ENCODE measurements at regions not wholly inside any gene's neighbourhood (a gene's known extent, or its start where the extent isn't known, plus 50 kb on each side); places are given as distances from the start of the nearest gene placed in this dataset.

DNA sequence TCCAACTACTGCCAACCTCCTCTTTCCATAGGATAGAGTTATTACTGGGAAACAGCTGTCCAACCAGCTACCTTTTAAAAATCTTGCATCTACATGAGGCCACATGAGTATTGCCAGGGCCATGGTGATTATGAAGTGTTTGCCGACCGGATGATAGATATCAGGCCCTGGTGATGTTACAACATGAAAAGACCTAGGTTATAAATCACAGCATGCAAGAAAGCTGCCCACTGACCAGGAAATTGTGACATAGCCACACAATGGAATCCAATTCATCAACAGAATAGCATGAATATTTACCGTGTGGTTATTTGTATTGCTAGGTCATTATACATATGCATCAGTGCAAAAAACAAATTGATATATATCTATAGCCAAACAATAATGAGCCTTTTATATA is 517.0 kb downstream of the INHBA start:
- TF ChIP-seq, protein P1, sequence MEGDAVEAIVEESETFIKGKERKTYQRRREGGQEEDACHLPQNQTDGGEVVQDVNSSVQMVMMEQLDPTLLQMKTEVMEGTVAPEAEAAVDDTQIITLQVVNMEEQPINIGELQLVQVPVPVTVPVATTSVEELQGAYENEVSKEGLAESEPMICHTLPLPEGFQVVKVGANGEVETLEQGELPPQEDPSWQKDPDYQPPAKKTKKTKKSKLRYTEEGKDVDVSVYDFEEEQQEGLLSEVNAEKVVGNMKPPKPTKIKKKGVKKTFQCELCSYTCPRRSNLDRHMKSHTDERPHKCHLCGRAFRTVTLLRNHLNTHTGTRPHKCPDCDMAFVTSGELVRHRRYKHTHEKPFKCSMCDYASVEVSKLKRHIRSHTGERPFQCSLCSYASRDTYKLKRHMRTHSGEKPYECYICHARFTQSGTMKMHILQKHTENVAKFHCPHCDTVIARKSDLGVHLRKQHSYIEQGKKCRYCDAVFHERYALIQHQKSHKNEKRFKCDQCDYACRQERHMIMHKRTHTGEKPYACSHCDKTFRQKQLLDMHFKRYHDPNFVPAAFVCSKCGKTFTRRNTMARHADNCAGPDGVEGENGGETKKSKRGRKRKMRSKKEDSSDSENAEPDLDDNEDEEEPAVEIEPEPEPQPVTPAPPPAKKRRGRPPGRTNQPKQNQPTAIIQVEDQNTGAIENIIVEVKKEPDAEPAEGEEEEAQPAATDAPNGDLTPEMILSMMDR (conservative IDR thresholded peaks at IDR 0.05 in 1 of 2, IDR thresholded peaks at IDR 0.05 in 1 of 2; ENCODE audit: extremely low read depth in 1 of 2, insufficient read depth in 1 of 2, low read depth in 1 of 2, low read length in 2 of 2): no peak
- TF ChIP-seq EZH2 (IDR thresholded peaks at IDR 0.05; ENCODE audit: borderline replicate concordance, low read length): no peak
